Epithelial cell of prostate (primary cell): ENCODE measurements at regions not wholly inside any gene's neighbourhood (a gene's known extent, or its start where the extent isn't known, plus 50 kb on each side); places are given as distances from the start of the nearest gene placed in this dataset.
"Not testable (repeated sequence)": the region's sequence is repeated elsewhere in the genome, so short reads cannot be mapped to it uniquely, and the experiment has no call there.

Source experiments
- DNase-seq: peaks from one replicate; pipeline ENCODE4 v3.0.0-alpha.2; 2011; ENCODE audit warnings: low read depth, low spot score
- H3K27ac ChIP-seq: fragments of 450-650 bp; 2 replicates; pipeline ENCODE4 v1.5.1; 2017; ENCODE audit warnings: mild to moderate bottlenecking

GRCh38 chr11:101745756-101746155, 161.9 kb upstream of the TRPC6 start:
- H3K27ac ChIP-seq: no peak overlapping the region
- no peak for DNase-seq

GRCh38 chr11:101743828-101744227, 160.0 kb upstream of the TRPC6 start:
- DNase-seq: no peak
- no peak overlapping the region for H3K27ac ChIP-seq

GRCh38 chr11:101741479-101742175, 157.8 kb upstream of the TRPC6 start:
- peak; percentile 22 for DNase-seq
- H3K27ac ChIP-seq: peak overlapping the region; percentile 28

GRCh38 chr11:101741061-101741460, 157.3 kb upstream of the TRPC6 start:
- H3K27ac ChIP-seq: peak overlapping the region; percentile 28
- no peak for DNase-seq

GRCh38 chr11:101738452-101738851, 154.6 kb upstream of the TRPC6 start:
- DNase-seq: no peak
- H3K27ac ChIP-seq: no peak overlapping the region

GRCh38 chr11:101729406-101730078, 145.7 kb upstream of the TRPC6 start:
- DNase-seq: no peak
- H3K27ac ChIP-seq: no peak overlapping the region

GRCh38 chr11:101727451-101727850, 143.6 kb upstream of the TRPC6 start:
- DNase-seq: no peak
- H3K27ac ChIP-seq: no peak overlapping the region

- no peak for DNase-seq
- H3K27ac ChIP-seq: no peak overlapping the region
These were observed 143.2 kb upstream of the TRPC6 start for GRCh38 chr11:101726988-101727387.

- DNase-seq: peak; percentile 27
- no peak overlapping the region for H3K27ac ChIP-seq
These were observed 139.6 kb upstream of the TRPC6 start for GRCh38 chr11:101723371-101723770.

- peak; percentile 88 for DNase-seq
- peak overlapping the region; percentile 73 for H3K27ac ChIP-seq
These were observed 137.5 kb upstream of the TRPC6 start for GRCh38 chr11:101721270-101721669.

GRCh38 chr11:101718402-101718801, 134.6 kb upstream of the TRPC6 start:
- H3K27ac ChIP-seq: peak overlapping the region; percentile 10
- no peak for DNase-seq

GRCh38 chr11:101717619-101718018, 133.8 kb upstream of the TRPC6 start:
- no peak for DNase-seq
- peak overlapping the region; percentile 10 for H3K27ac ChIP-seq

- DNase-seq: no peak
- no peak overlapping the region for H3K27ac ChIP-seq
These were observed 131.5 kb upstream of the TRPC6 start for GRCh38 chr11:101715281-101715680.

GRCh38 chr11:101707477-101707876, 123.7 kb upstream of the TRPC6 start:
- no peak overlapping the region for H3K27ac ChIP-seq
- no peak for DNase-seq

- DNase-seq: peak; percentile 48
- H3K27ac ChIP-seq: peak overlapping the region; percentile 3
These were observed 122.7 kb upstream of the TRPC6 start for GRCh38 chr11:101706541-101706940.

GRCh38 chr11:101705972-101706371, 122.2 kb upstream of the TRPC6 start:
- no peak overlapping the region for H3K27ac ChIP-seq
- DNase-seq: no peak

- DNase-seq: not testable (repeated sequence)
- H3K27ac ChIP-seq: peak overlapping the region; percentile 59
These were observed 111.1 kb upstream of the TRPC6 start for GRCh38 chr11:101694869-101695268.

- no peak overlapping the region for H3K27ac ChIP-seq
- no peak for DNase-seq
These were observed 109.2 kb upstream of the TRPC6 start for GRCh38 chr11:101692980-101693379.

- H3K27ac ChIP-seq: peak overlapping the region; percentile 64
- peak; percentile 72 for DNase-seq
These were observed 102.7 kb upstream of the TRPC6 start for GRCh38 chr11:101686514-101686913.

- no peak overlapping the region for H3K27ac ChIP-seq
- DNase-seq: no peak
These were observed 84.4 kb upstream of the TRPC6 start for GRCh38 chr11:101668236-101668635.

- no peak for DNase-seq
- no peak overlapping the region for H3K27ac ChIP-seq
These were observed 83.1 kb upstream of the TRPC6 start for GRCh38 chr11:101666916-101667315.

- H3K27ac ChIP-seq: no peak overlapping the region
- no peak for DNase-seq
These were observed 77.8 kb upstream of the TRPC6 start for GRCh38 chr11:101661559-101661958.
